ENCODE measurements at regions not wholly inside any gene's neighbourhood (a gene's known extent, or its start where the extent isn't known, plus 50 kb on each side); places are given as distances from the start of the nearest gene placed in this dataset.

- no peak for ATAC-seq
- 93% methylated on average over 3 of the region's 5 CpGs for WGBS (ENCODE audit: insufficient coverage)
- Histone ChIP-seq H3K36me3 (ENCODE audit: control insufficient read depth, insufficient read depth, low read length) (no peaks in the 10 kb centered on the region), H3K27me3 (ENCODE audit: control insufficient read depth, insufficient read depth, low read length) (no peaks in the 10 kb centered on the region), H3K27ac (ENCODE audit: low read length) (no peak overlapping the region), H3K9me3 (ENCODE audit: control insufficient read depth, insufficient read depth, low read length) (no peaks in the 10 kb centered on the region), H3K4me1 (ENCODE audit: control insufficient read depth, insufficient read depth, low read length) (peaks cover 7% of the 10 kb centered on the region), H3K4me3 (ENCODE audit: low read length) (no peak overlapping the region)
- no peak overlapping the region for H3K4me3 Mint-ChIP-seq
- H3K27me3 Mint-ChIP-seq (ENCODE audit: low read depth in 2 of 2) = peaks cover 0 to 8% of the 10 kb centered on the region in 2 donors
- H3K27ac Mint-ChIP-seq = no peak overlapping the region
- H3K36me3 Mint-ChIP-seq = no peaks in the 10 kb centered on the region
- H3K9me3 Mint-ChIP-seq = no peaks in the 10 kb centered on the region
- intact Hi-C loops (cut with micrococcal nuclease) = no loop called here
- no peaks in the 10 kb centered on the region for H3K4me1 Mint-ChIP-seq
- no peak for TF ChIP-seq CTCF (IDR thresholded peaks at IDR 0.05)
- no peak for DNase-seq
Measured at GRCh38 chr11:112792070-112792469, 169.2 kb upstream of the NCAM1 start.

- Histone ChIP-seq H3K4me1 (ENCODE audit: control insufficient read depth, insufficient read depth, low read length) (peaks cover 7% of the 10 kb centered on the region), H3K9me3 (ENCODE audit: control insufficient read depth, insufficient read depth, low read length) (no peaks in the 10 kb centered on the region), H3K27me3 (ENCODE audit: control insufficient read depth, insufficient read depth, low read length) (no peaks in the 10 kb centered on the region), H3K4me3 (ENCODE audit: low read length) (no peak overlapping the region), H3K27ac (ENCODE audit: low read length) (no peak overlapping the region), H3K36me3 (ENCODE audit: control insufficient read depth, insufficient read depth, low read length) (no peaks in the 10 kb centered on the region)
- H3K36me3 Mint-ChIP-seq = no peaks in the 10 kb centered on the region
- intact Hi-C loops (cut with micrococcal nuclease) = no loop called here
- WGBS (ENCODE audit: insufficient coverage) = 73% methylated on average over 1 of the region's 1 CpG
- H3K9me3 Mint-ChIP-seq = no peaks in the 10 kb centered on the region
- H3K4me3 Mint-ChIP-seq = no peak overlapping the region
- no peak for DNase-seq
- H3K27me3 Mint-ChIP-seq (ENCODE audit: low read depth in 2 of 2) = peaks cover 0 to under 1% of the 10 kb centered on the region in 2 donors
- ATAC-seq = no peak
- TF ChIP-seq CTCF (IDR thresholded peaks at IDR 0.05) = no peak
- peaks cover 6 to 7% of the 10 kb centered on the region in 2 donors for H3K4me1 Mint-ChIP-seq
- H3K27ac Mint-ChIP-seq = no peak overlapping the region
Measured at GRCh38 chr11:112793416-112793815, 167.8 kb upstream of the NCAM1 start.

- TF ChIP-seq CTCF (IDR thresholded peaks at IDR 0.05) = no peak
- Mint-ChIP-seq H3K9me3 (no peaks in the 10 kb centered on the region), H3K4me3 (no peak overlapping the region), H3K4me1 (peaks cover 7 to 12% of the 10 kb centered on the region in 2 donors), H3K27me3 (ENCODE audit: low read depth in 2 of 2) (no peaks in the 10 kb centered on the region), H3K27ac (no peak overlapping the region), H3K36me3 (no peaks in the 10 kb centered on the region)
- Histone ChIP-seq H3K27ac (ENCODE audit: low read length) (no peak overlapping the region), H3K27me3 (ENCODE audit: control insufficient read depth, insufficient read depth, low read length) (no peaks in the 10 kb centered on the region), H3K4me1 (ENCODE audit: control insufficient read depth, insufficient read depth, low read length) (peaks cover 7% of the 10 kb centered on the region), H3K36me3 (ENCODE audit: control insufficient read depth, insufficient read depth, low read length) (no peaks in the 10 kb centered on the region), H3K9me3 (ENCODE audit: control insufficient read depth, insufficient read depth, low read length) (no peaks in the 10 kb centered on the region), H3K4me3 (ENCODE audit: low read length) (no peak overlapping the region)
- WGBS (ENCODE audit: insufficient coverage) = 88% methylated on average over 2 of the region's 2 CpGs
- ATAC-seq = no peak
- DNase-seq = no peak
- intact Hi-C loops (cut with micrococcal nuclease) = no loop called here
Measured at GRCh38 chr11:112794331-112794846, 166.8 kb upstream of the NCAM1 start.

- Histone ChIP-seq H3K36me3 (ENCODE audit: control insufficient read depth, insufficient read depth, low read length) (no peaks in the 10 kb centered on the region), H3K4me3 (ENCODE audit: low read length) (no peak overlapping the region), H3K27ac (ENCODE audit: low read length) (no peak overlapping the region), H3K9me3 (ENCODE audit: control insufficient read depth, insufficient read depth, low read length) (no peaks in the 10 kb centered on the region), H3K27me3 (ENCODE audit: control insufficient read depth, insufficient read depth, low read length) (no peaks in the 10 kb centered on the region), H3K4me1 (ENCODE audit: control insufficient read depth, insufficient read depth, low read length) (peaks cover 7% of the 10 kb centered on the region)
- Mint-ChIP-seq H3K4me1 (peaks cover 7 to 12% of the 10 kb centered on the region in 2 donors), H3K36me3 (no peaks in the 10 kb centered on the region), H3K27ac (no peak overlapping the region), H3K27me3 (ENCODE audit: low read depth in 2 of 2) (no peaks in the 10 kb centered on the region), H3K9me3 (no peaks in the 10 kb centered on the region), H3K4me3 (no peak overlapping the region)
- DNase-seq (peak in 1 of 2 donors; percentile 28), ATAC-seq (peak in 2 of 3 donors; percentile 33 to 45)
- 86% methylated on average over 14 of the region's 14 CpGs for WGBS (ENCODE audit: insufficient coverage)
- TF ChIP-seq CTCF (IDR thresholded peaks at IDR 0.05) = peak; percentile 9
- intact Hi-C loops (cut with micrococcal nuclease) = no loop called here
Measured at GRCh38 chr11:112795142-112795815, 165.9 kb upstream of the NCAM1 start.

Data from natural killer cell (primary cell).